ENCODE measurements at regions not wholly inside any gene's neighbourhood (a gene's known extent, or its start where the extent isn't known, plus 50 kb on each side); places are given as distances from the start of the nearest gene placed in this dataset.

DNA sequence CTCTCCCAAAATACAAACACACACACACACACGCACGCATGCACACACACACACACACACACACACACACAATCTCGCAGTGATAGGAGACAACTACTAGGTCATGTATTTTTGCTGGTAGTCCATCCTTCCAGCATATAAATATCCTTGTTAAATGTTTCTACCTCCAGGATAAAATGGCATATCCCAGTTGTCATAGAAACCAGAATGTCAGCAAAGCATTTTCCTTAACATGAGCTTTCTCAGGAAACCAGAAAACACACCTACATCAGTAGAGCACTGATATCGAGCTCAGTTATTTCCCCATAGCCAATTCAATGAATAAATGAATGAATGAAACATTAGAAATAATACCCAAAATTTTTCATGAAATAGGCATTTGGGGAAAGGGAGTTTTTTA lies 115.7 kb downstream of the PWWP3B start:
- TF ChIP-seq, protein P1, sequence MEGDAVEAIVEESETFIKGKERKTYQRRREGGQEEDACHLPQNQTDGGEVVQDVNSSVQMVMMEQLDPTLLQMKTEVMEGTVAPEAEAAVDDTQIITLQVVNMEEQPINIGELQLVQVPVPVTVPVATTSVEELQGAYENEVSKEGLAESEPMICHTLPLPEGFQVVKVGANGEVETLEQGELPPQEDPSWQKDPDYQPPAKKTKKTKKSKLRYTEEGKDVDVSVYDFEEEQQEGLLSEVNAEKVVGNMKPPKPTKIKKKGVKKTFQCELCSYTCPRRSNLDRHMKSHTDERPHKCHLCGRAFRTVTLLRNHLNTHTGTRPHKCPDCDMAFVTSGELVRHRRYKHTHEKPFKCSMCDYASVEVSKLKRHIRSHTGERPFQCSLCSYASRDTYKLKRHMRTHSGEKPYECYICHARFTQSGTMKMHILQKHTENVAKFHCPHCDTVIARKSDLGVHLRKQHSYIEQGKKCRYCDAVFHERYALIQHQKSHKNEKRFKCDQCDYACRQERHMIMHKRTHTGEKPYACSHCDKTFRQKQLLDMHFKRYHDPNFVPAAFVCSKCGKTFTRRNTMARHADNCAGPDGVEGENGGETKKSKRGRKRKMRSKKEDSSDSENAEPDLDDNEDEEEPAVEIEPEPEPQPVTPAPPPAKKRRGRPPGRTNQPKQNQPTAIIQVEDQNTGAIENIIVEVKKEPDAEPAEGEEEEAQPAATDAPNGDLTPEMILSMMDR (conservative IDR thresholded peaks at IDR 0.05; ENCODE audit: low read depth, low read length) = no peak
- TF ChIP-seq, protein P2, sequence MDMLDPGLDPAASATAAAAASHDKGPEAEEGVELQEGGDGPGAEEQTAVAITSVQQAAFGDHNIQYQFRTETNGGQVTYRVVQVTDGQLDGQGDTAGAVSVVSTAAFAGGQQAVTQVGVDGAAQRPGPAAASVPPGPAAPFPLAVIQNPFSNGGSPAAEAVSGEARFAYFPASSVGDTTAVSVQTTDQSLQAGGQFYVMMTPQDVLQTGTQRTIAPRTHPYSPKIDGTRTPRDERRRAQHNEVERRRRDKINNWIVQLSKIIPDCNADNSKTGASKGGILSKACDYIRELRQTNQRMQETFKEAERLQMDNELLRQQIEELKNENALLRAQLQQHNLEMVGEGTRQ (IDR thresholded peaks at IDR 0.05; ENCODE audit: low read depth, low read length) = no peak
- TF ChIP-seq RFX5 (IDR thresholded peaks at IDR 0.05; ENCODE audit: low read depth, low read length) = no peak
- TF ChIP-seq, protein P3, sequence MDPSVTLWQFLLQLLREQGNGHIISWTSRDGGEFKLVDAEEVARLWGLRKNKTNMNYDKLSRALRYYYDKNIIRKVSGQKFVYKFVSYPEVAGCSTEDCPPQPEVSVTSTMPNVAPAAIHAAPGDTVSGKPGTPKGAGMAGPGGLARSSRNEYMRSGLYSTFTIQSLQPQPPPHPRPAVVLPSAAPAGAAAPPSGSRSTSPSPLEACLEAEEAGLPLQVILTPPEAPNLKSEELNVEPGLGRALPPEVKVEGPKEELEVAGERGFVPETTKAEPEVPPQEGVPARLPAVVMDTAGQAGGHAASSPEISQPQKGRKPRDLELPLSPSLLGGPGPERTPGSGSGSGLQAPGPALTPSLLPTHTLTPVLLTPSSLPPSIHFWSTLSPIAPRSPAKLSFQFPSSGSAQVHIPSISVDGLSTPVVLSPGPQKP (IDR thresholded peaks at IDR 0.05; ENCODE audit: borderline replicate concordance, low read depth, low read length) = no peak
- no peak for TF ChIP-seq POLR2A (IDR thresholded peaks at IDR 0.05; ENCODE audit: low read depth, low read length)
- no peak for TF ChIP-seq RAD21 (IDR thresholded peaks at IDR 0.05; ENCODE audit: low read length)
- no peak for TF ChIP-seq FOS (IDR thresholded peaks at IDR 0.05; ENCODE audit: low read depth, low read length)
- no peak for TF ChIP-seq MAFK (IDR thresholded peaks at IDR 0.05; ENCODE audit: low read depth, low read length)
- no peak for TF ChIP-seq SMC3 (IDR thresholded peaks at IDR 0.05; ENCODE audit: low read depth, low read length)
- TF ChIP-seq CEBPB (IDR thresholded peaks at IDR 0.05; ENCODE audit: low read depth, low read length) = no peak

All from IMR-90 (cell line).